DND-41 (cell line): ENCODE measurements at regions not wholly inside any gene's neighbourhood (a gene's known extent, or its start where the extent isn't known, plus 50 kb on each side); places are given as distances from the start of the nearest gene placed in this dataset.

Source experiments
- ATAC-seq: fragments of 200-7000 bp; cut with Tn5 transposase; 3 replicates; pipeline ENCODE4 v1.9.1; 2021; ENCODE audit warnings: low read depth; ENCODE audit not compliant: insufficient read depth
- DNase-seq: peaks from one replicate; pipeline ENCODE4 v3.0.0-alpha.2; 2020
- H2AFZ ChIP-seq: 2 replicates; pipeline ENCODE4 v1.6.0; 2012; ENCODE audit warnings: low read depth, low read length
- H3K27ac ChIP-seq: 2 replicates; pipeline ENCODE4 v1.5.1; 2012; ENCODE audit warnings: low read length, inconsistent platforms
- H3K27me3 ChIP-seq: fragments of 200-600 bp; sonication (generic); 2 replicates; pipeline ENCODE4 v1.6.0; 2012; ENCODE audit warnings: low read length, mild to moderate bottlenecking, inconsistent platforms; ENCODE audit not compliant: insufficient read depth, poor library complexity
- H3K36me3 ChIP-seq: 2 replicates; pipeline ENCODE4 v1.5.1; 2012; ENCODE audit warnings: low read length, inconsistent platforms; ENCODE audit not compliant: insufficient read depth
- H3K4me1 ChIP-seq: 2 replicates; pipeline ENCODE4 v1.5.1; 2012; ENCODE audit warnings: mild to moderate bottlenecking, low read length; ENCODE audit not compliant: insufficient read depth
- H3K4me2 ChIP-seq: 2 replicates; pipeline ENCODE4 v1.6.0; 2012; ENCODE audit warnings: mild to moderate bottlenecking, moderate library complexity, low read length, inconsistent platforms; ENCODE audit not compliant: insufficient read depth
- H3K4me3 ChIP-seq, 2 experiments: fragments of 200-600 bp in 1 of 2; shearing (Covaris generic) in 1 of 2; 2 replicates each; pipeline ENCODE4 v1.5.1; 2012 to 2016; ENCODE audit warnings: inconsistent platforms in 2 of 2, low read length in 2 of 2, mild to moderate bottlenecking in 2 of 2, low read depth in 1 of 2, moderate library complexity in 1 of 2
- H3K79me2 ChIP-seq: 2 replicates; pipeline ENCODE4 v1.6.0; 2012; ENCODE audit warnings: low read length, inconsistent platforms; ENCODE audit not compliant: insufficient read depth
- H3K9ac ChIP-seq: 2 replicates; pipeline ENCODE4 v1.6.0; 2012; ENCODE audit warnings: low read depth, mild to moderate bottlenecking, inconsistent platforms, low read length, moderate library complexity
- H3K9me3 ChIP-seq: 2 replicates; pipeline ENCODE4 v1.5.1; 2012; ENCODE audit warnings: low read length, moderate library complexity, mild to moderate bottlenecking, inconsistent platforms; ENCODE audit not compliant: insufficient read depth, severe bottlenecking
- H4K20me1 ChIP-seq: 2 replicates; pipeline ENCODE4 v1.6.0; 2012; ENCODE audit warnings: low read length; ENCODE audit not compliant: insufficient read depth
- CTCF ChIP-seq: IDR thresholded peaks from 2 replicates; pipeline ENCODE4 v1.5.1; 2012; ENCODE audit warnings: borderline replicate concordance, low read length, moderate library complexity, mild to moderate bottlenecking; ENCODE audit not compliant: poor library complexity, severe bottlenecking; ENCODE audit errors: extremely low read depth
- EZH2 ChIP-seq: IDR thresholded peaks from 3 replicates; pipeline ENCODE4 v1.6.1; 2012; ENCODE audit warnings: borderline replicate concordance, low read depth, mild to moderate bottlenecking, moderate library complexity, low read length, inconsistent platforms; ENCODE audit not compliant: severe bottlenecking

DNA sequence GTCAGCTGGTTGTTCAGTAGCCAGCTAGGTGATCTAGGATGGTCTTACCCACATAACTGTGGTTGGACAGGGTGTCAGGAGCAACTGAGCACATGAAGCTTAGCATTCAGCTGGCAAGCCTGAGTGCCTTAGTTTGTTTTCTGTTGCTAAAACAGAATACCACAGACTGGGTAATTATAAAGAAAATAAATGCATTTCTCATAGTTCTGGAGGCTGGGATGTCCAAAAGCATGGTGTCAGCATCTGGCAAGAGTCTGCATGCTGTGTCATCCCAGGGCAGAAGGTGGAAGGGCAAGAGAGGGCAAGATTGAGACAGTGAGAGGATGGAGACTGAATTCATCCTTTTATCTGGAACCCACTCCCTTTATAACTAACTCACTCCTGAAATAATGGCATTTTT, 921.5 kb downstream of the TLE4 start:
- no peak for ATAC-seq
- Histone ChIP-seq H2AFZ (no peak overlapping the region), H3K4me2 (no peak overlapping the region), H3K36me3 (no peaks in the 10 kb centered on the region), H3K9me3 (no peaks in the 10 kb centered on the region), H3K4me3 (no peak overlapping the region), H4K20me1 (no peaks in the 10 kb centered on the region), H3K79me2 (no peaks in the 10 kb centered on the region), H3K27ac (no peak overlapping the region), H3K4me1 (peaks cover 8% of the 10 kb centered on the region; the same call in 1 of the 2 replicates), H3K27me3 (no peaks in the 10 kb centered on the region), H3K9ac (no peak overlapping the region)
- no peak for TF ChIP-seq CTCF
- no peak for TF ChIP-seq EZH2
- DNase-seq: no peak

- TF ChIP-seq EZH2 (no peak), CTCF (no peak)
- H3K9ac ChIP-seq: no peak overlapping the region
- no peaks in the 10 kb centered on the region for H4K20me1 ChIP-seq
- peaks cover 8% of the 10 kb centered on the region; the same call in 1 of the 2 replicates for H3K4me1 ChIP-seq
- H2AFZ ChIP-seq: no peak overlapping the region
- ATAC-seq: no peak
- no peak overlapping the region for H3K27ac ChIP-seq
- H3K79me2 ChIP-seq: no peaks in the 10 kb centered on the region
- H3K9me3 ChIP-seq: no peaks in the 10 kb centered on the region
- DNase-seq: no peak
- no peak overlapping the region for H3K4me3 ChIP-seq
- no peak overlapping the region for H3K4me2 ChIP-seq
- H3K36me3 ChIP-seq: no peaks in the 10 kb centered on the region
- no peaks in the 10 kb centered on the region for H3K27me3 ChIP-seq
Observed at GRCh38 chr9:80492221-80492620, 920.5 kb downstream of the TLE4 start.

DNA sequence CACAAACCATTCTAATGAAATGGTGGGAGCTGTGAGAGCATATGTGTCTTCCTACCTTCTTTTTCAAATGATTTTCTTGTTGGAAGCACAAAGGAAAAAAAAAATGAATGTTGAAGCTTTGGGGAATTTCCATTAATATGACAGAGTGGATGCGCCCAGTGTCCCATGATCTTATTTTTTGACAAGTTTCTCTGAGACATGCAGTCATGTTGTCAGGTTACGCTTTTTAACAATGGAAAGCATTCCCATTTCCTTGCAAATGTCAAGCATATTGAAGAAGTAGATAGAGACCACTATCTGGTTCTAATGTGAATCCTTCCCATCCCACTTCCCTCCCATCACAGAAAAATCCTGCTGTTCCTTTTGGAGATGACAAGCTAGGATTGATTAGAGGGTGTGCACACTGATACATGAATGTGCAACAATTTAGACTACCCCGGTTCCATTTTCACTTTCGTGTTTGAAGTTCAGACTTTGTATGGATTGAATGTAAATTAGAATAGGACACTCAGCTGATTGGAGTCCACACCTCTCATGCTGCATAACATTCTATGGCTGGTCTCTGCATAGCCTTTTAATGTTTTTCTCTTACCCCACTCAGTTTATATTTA, 919.4 kb downstream of the TLE4 start:
- peaks cover 8% of the 10 kb centered on the region; the same call in 1 of the 2 replicates for H3K4me1 ChIP-seq
- no peaks in the 10 kb centered on the region for H3K27me3 ChIP-seq
- no peaks in the 10 kb centered on the region for H3K36me3 ChIP-seq
- H3K79me2 ChIP-seq: no peaks in the 10 kb centered on the region
- no peak overlapping the region for H3K9ac ChIP-seq
- DNase-seq: no peak
- H3K27ac ChIP-seq: no peak overlapping the region
- H3K4me3 ChIP-seq: no peak overlapping the region
- TF ChIP-seq EZH2: no peak
- TF ChIP-seq CTCF: no peak
- no peak for ATAC-seq
- no peaks in the 10 kb centered on the region for H3K9me3 ChIP-seq
- no peak overlapping the region for H2AFZ ChIP-seq
- no peak overlapping the region for H3K4me2 ChIP-seq
- H4K20me1 ChIP-seq: no peaks in the 10 kb centered on the region
